Aorta (tissue), 5 donors: ENCODE measurements at regions not wholly inside any gene's neighbourhood (a gene's known extent, or its start where the extent isn't known, plus 50 kb on each side); places are given as distances from the start of the nearest gene placed in this dataset.

Experiments
- ATAC-seq: fragments of 200-7000 bp; cut with Tn5 transposase; one replicate; pipeline ENCODE4 v1.9.1; 2022; ENCODE audit warnings: moderate library complexity; ENCODE audit not compliant: low FRiP score
- DNase-seq, 2 donors: peaks; one replicate each; pipeline ENCODE4 v3.0.0-alpha.2; 2020
- H3K27ac ChIP-seq, 2 donors: one replicate each; pipeline ENCODE4 v1.5.1; 2013; ENCODE audit warnings: low read length in 2 of 2, mild to moderate bottlenecking in 2 of 2, moderate library complexity in 2 of 2, control low read depth in 1 of 2, inconsistent platforms in 1 of 2, low read depth in 1 of 2
- H3K27me3 ChIP-seq, 2 donors: one replicate each; pipeline ENCODE4 v1.6.1; 2013; ENCODE audit warnings: control low read depth in 1 of 2, low read length in 1 of 2, mild to moderate bottlenecking in 1 of 2, moderate library complexity in 1 of 2; ENCODE audit not compliant: insufficient read depth in 2 of 2, control insufficient read depth in 1 of 2
- H3K36me3 ChIP-seq, 2 donors: one replicate each; pipeline ENCODE4 v1.6.1; 2013; ENCODE audit warnings: control low read depth in 1 of 2, low read length in 1 of 2, mild to moderate bottlenecking in 1 of 2; ENCODE audit not compliant: insufficient read depth in 2 of 2, control insufficient read depth in 1 of 2
- H3K4me1 ChIP-seq, 2 donors: one replicate each; pipeline ENCODE4 v1.6.1; 2013; ENCODE audit warnings: low read length in 2 of 2, control low read depth in 1 of 2, mild to moderate bottlenecking in 1 of 2, moderate library complexity in 1 of 2; ENCODE audit not compliant: insufficient read depth in 2 of 2, control insufficient read depth in 1 of 2
- H3K4me3 ChIP-seq, 2 donors: one replicate each; pipeline ENCODE4 v1.5.1; 2013; ENCODE audit warnings: low read length in 2 of 2, control low read depth in 1 of 2, mild to moderate bottlenecking in 1 of 2
- H3K9me3 ChIP-seq: one replicate; pipeline ENCODE4 v1.6.1; 2013; ENCODE audit warnings: mild to moderate bottlenecking, low read length; ENCODE audit not compliant: control insufficient read depth
- WGBS, 2 donors: extraction: QIAGEN DNeasy Blood & Tissue Kit; methylation state at CpG; one replicate each; pipeline ENCODE4 v1.1.7; 2013; 5-methylcytosine and 5-hydroxymethylcytosine counted together
- intact Hi-C, 2 donors: fragments of 100-400 bp; cut with DNase I; formaldehyde crosslinking; loops; one replicate each; pipeline versions ENCODE4 v1.14.2 to v1.15.0; 2022
- donor health status: healthy with polysubstance abuse.
- donor health status: Bipolar disorder and iron deficiency.
- donor health status: DM: no; HTN: no; CAD: no.
- donor health status: DM: no; HTN: no; CAD: no.
- donor health status: DM: yes; HTN: yes; CAD: no.

- no peak overlapping the region for H3K27ac ChIP-seq
- ATAC-seq: no peak
- H3K4me3 ChIP-seq: no peak overlapping the region
- H3K9me3 ChIP-seq: no peaks in the 10 kb centered on the region
- no peaks in the 10 kb centered on the region for H3K36me3 ChIP-seq
- intact Hi-C loops: no loop called here
- DNase-seq: no peak
- no peaks in the 10 kb centered on the region for H3K4me1 ChIP-seq
- WGBS, 2 donors: 44 to 48% methylated on average over 3 of the region's 3 CpGs
- H3K27me3 ChIP-seq: no peaks in the 10 kb centered on the region
These were observed 229.0 kb downstream of the ELAVL2 start for GRCh38 chr9:23596913-23597634.

GRCh38 chr9:23598994-23599393 is 227.0 kb downstream of the ELAVL2 start:
- no peak overlapping the region for H3K27ac ChIP-seq
- H3K4me3 ChIP-seq: no peak overlapping the region
- DNase-seq (no peak), ATAC-seq (no peak)
- H3K4me1 ChIP-seq: no peaks in the 10 kb centered on the region
- no peaks in the 10 kb centered on the region for H3K27me3 ChIP-seq
- intact Hi-C loops: no loop called here
- 90 to 93% methylated on average over 2 of the region's 2 CpGs for WGBS, 2 donors
- H3K36me3 ChIP-seq: no peaks in the 10 kb centered on the region
- H3K9me3 ChIP-seq: no peaks in the 10 kb centered on the region

DNA sequence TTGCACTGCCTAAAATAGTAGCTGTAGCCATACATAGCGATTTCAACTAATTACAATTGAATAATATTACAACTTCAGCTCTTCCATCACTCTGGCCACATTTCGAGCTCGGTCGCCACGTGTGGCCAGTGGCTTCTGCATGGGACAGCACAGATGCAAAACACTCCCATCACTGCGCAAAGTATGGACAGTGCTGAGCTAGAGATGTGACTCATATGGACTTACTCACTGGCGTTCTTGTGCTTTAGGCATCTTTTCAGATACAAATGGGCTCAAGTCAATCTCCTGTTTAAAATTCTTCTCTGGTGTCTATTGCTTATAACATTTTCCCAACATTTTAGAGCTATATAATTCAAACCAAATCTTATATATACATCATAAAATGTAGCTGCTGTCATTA is 222.7 kb downstream of the ELAVL2 start:
- Histone ChIP-seq H3K4me1 (no peaks in the 10 kb centered on the region), H3K4me3 (no peak overlapping the region), H3K9me3 (peaks cover 1% of the 10 kb centered on the region), H3K36me3 (no peaks in the 10 kb centered on the region), H3K27me3 (no peaks in the 10 kb centered on the region), H3K27ac (no peak overlapping the region)
- ATAC-seq (no peak), DNase-seq (no peak)
- intact Hi-C loops: no loop called here
- 91 to 93% methylated on average over 7 of the region's 7 CpGs for WGBS, 2 donors

- Histone ChIP-seq H3K4me3 (no peak overlapping the region), H3K4me1 (no peaks in the 10 kb centered on the region), H3K27me3 (no peaks in the 10 kb centered on the region), H3K9me3 (peaks cover 1% of the 10 kb centered on the region), H3K36me3 (no peaks in the 10 kb centered on the region), H3K27ac (no peak overlapping the region)
- no peak for ATAC-seq
- 91 to 95% methylated on average over 1 of the region's 1 CpG for WGBS, 2 donors
- no peak for DNase-seq
- intact Hi-C loops: no loop called here
These were observed 219.9 kb downstream of the ELAVL2 start for GRCh38 chr9:23606107-23606506.

DNA sequence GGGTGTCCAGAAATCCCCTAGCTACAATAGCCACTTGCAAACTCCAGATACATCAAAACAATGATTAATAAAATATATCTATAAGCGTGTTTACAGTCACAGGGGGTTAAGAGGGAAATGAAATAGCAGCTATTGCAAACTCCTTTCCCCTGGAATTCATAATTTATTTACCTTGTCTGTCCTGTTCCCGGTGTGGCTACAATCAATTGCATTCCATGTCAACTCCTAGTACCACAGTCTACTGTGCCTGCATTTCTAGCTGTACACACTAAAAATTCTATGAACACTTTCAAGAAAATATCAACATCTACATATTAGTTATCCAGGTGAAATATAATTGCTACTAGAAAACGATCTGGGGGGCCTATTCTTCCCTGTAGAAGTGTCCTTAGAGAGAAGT is 217.6 kb downstream of the ELAVL2 start:
- Histone ChIP-seq H3K4me3 (no peak overlapping the region), H3K36me3 (no peaks in the 10 kb centered on the region), H3K9me3 (peaks cover 1% of the 10 kb centered on the region), H3K4me1 (no peaks in the 10 kb centered on the region), H3K27me3 (no peaks in the 10 kb centered on the region), H3K27ac (no peak overlapping the region)
- 41 to 46% methylated on average over 3 of the region's 3 CpGs for WGBS, 2 donors
- intact Hi-C loops: no loop called here
- DNase-seq: no peak
- no peak for ATAC-seq

GRCh38 chr9:23611869-23612268 is 214.2 kb downstream of the ELAVL2 start:
- Histone ChIP-seq H3K4me1 (no peaks in the 10 kb centered on the region), H3K9me3 (no peaks in the 10 kb centered on the region), H3K36me3 (no peaks in the 10 kb centered on the region), H3K4me3 (no peak overlapping the region), H3K27me3 (no peaks in the 10 kb centered on the region), H3K27ac (no peak overlapping the region)
- intact Hi-C loops: no loop called here
- ATAC-seq: no peak
- DNase-seq: no peak
- 77 to 83% methylated on average over 3 of the region's 3 CpGs for WGBS, 2 donors

- intact Hi-C loops: no loop called here
- Histone ChIP-seq H3K36me3 (no peaks in the 10 kb centered on the region), H3K4me1 (no peaks in the 10 kb centered on the region), H3K4me3 (no peak overlapping the region), H3K9me3 (no peaks in the 10 kb centered on the region), H3K27ac (no peak overlapping the region), H3K27me3 (no peaks in the 10 kb centered on the region)
- DNase-seq (no peak), ATAC-seq (no peak)
- WGBS, 2 donors: 88 to 91% methylated on average over 6 of the region's 6 CpGs
These were observed 210.5 kb downstream of the ELAVL2 start for GRCh38 chr9:23615569-23615968.

DNA sequence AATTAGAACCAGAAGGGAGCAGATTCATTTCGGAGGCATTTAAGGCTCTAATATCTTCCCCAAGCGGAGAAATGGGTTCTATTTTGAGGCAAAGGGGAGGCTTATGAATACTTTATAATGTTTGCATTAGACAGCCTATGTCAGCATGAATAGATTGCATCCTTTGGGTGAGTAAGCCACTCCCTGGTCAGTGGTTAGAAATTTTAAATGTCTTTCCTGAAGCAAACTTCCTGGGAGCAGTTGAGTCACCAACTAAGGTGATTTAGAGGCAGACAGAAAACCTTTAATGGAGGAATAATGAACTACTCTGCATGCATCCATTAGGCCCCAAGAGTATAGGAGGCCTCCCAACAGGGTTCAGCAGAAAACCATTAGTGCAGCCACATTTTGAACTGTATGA is 204.9 kb downstream of the ELAVL2 start:
- Histone ChIP-seq H3K4me1 (no peaks in the 10 kb centered on the region), H3K27me3 (no peaks in the 10 kb centered on the region), H3K27ac (no peak overlapping the region), H3K36me3 (no peaks in the 10 kb centered on the region), H3K4me3 (no peak overlapping the region), H3K9me3 (no peaks in the 10 kb centered on the region)
- DNase-seq: no peak
- no peak for ATAC-seq
- intact Hi-C loops: no loop called here
- 75 to 78% methylated on average over 2 of the region's 2 CpGs for WGBS, 2 donors

DNA sequence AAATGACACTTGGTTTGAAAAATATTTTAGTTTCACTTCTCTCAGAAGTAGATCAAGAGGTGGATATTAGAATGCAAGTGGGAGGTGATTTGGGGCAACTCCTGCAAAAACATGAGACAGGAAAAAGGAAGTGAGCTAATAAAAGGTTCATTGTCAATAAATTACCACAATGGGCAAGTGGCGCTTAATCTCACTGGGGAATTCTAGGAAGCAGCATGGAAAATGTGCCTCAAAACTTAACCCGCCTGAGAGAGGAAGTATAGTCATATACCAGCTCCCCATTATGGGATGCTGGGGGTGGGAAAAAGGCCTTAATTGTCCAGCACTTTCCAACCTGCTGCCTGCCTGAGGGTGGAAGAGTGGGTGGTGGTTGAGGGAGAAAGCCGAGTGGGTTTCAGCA is 204.1 kb downstream of the ELAVL2 start:
- Histone ChIP-seq H3K27me3 (no peaks in the 10 kb centered on the region), H3K9me3 (no peaks in the 10 kb centered on the region), H3K36me3 (no peaks in the 10 kb centered on the region), H3K4me1 (no peaks in the 10 kb centered on the region), H3K4me3 (no peak overlapping the region), H3K27ac (no peak overlapping the region)
- 61 to 75% methylated on average over 3 of the region's 3 CpGs for WGBS, 2 donors
- ATAC-seq (no peak), DNase-seq (no peak)
- intact Hi-C loops: no loop called here
